Activated CD8-positive, alpha-beta T cell treated with anti-CD3 and anti-CD28 coated beads for 36 hours (primary cell): ENCODE measurements at regions not wholly inside any gene's neighbourhood (a gene's known extent, or its start where the extent isn't known, plus 50 kb on each side); places are given as distances from the start of the nearest gene placed in this dataset.

Experiments
- ATAC-seq: fragments of 200-7000 bp; cut with Tn5 transposase; one replicate; pipeline ENCODE4 v1.10.0; 2021; ENCODE audit warnings: mild to moderate bottlenecking, moderate library complexity
- CTCF ChIA-PET: fragments of 350-600 bp; sonication (Branson Sonifier 250); formaldehyde crosslinking; loops from one replicate; lab custom pipeline; 2021; ENCODE audit warnings: antibody characterized with exemption; lab: Charles Lee
- POLR2A ChIA-PET: fragments of 350-600 bp; sonication (Branson Sonifier 250); formaldehyde crosslinking; loops from one replicate; lab custom pipeline; 2021; ENCODE audit warnings: antibody characterized with exemption; lab: Charles Lee
- DNase-seq: peaks from one replicate; pipeline ENCODE4 v3.0.0-alpha.2; 2020
- H3K27ac Mint-ChIP-seq: one replicate; pipeline ENCODE4 v1.8.0; 2021; ENCODE audit warnings: mild to moderate bottlenecking, mixed read lengths
- H3K27me3 Mint-ChIP-seq: one replicate; pipeline ENCODE4 v1.8.0; 2021; ENCODE audit warnings: mixed read lengths
- H3K36me3 Mint-ChIP-seq: one replicate; pipeline ENCODE4 v1.8.0; 2021; ENCODE audit warnings: low read depth, mixed read lengths
- H3K4me1 Mint-ChIP-seq: one replicate; pipeline ENCODE4 v1.8.0; 2021; ENCODE audit warnings: low read depth, mixed read lengths
- H3K4me3 Mint-ChIP-seq: one replicate; pipeline ENCODE4 v1.8.0; 2021; ENCODE audit warnings: mild to moderate bottlenecking, moderate library complexity, mixed read lengths
- H3K9me3 Mint-ChIP-seq: one replicate; pipeline ENCODE4 v1.8.0; 2021; ENCODE audit warnings: mixed read lengths
- intact Hi-C: fragments of 100-400 bp; cut with micrococcal nuclease; formaldehyde crosslinking; loops from one replicate; pipeline ENCODE4 v1.10.0; 2022
- TF ChIP-seq, protein P1 (sequence below): fragments of 200-600 bp; IDR thresholded peaks from one replicate; pipeline ENCODE4 v1.8.0; 2022; ENCODE audit warnings: antibody characterized with exemption, mild to moderate bottlenecking

DNA sequence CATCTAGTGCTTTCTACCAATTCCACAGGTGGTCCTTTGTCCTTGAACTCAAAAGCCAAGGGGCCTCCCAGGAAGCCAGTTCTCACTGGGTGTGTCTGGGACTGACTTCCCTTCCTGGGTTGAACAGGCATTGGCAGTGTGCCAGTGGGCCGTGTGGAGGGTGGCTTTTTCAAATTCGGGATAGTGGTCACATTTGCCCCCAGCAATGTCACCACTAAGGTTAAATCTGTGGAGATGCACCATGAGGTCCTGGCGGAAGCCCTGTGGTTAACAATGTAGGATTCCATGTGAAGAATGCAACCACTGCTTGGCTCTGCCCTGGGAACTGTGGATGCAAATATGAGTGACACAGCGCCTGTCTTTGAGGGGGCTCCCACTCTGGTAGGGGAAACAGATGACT, 53.2 kb upstream of the MTNR1B start:
- Mint-ChIP-seq H3K9me3 (no peaks in the 10 kb centered on the region), H3K36me3 (no peaks in the 10 kb centered on the region), H3K4me1 (no peaks in the 10 kb centered on the region), H3K27me3 (peaks cover 1% of the 10 kb centered on the region), H3K4me3 (no peak overlapping the region), H3K27ac (no peak overlapping the region)
- TF ChIP-seq, protein P1, sequence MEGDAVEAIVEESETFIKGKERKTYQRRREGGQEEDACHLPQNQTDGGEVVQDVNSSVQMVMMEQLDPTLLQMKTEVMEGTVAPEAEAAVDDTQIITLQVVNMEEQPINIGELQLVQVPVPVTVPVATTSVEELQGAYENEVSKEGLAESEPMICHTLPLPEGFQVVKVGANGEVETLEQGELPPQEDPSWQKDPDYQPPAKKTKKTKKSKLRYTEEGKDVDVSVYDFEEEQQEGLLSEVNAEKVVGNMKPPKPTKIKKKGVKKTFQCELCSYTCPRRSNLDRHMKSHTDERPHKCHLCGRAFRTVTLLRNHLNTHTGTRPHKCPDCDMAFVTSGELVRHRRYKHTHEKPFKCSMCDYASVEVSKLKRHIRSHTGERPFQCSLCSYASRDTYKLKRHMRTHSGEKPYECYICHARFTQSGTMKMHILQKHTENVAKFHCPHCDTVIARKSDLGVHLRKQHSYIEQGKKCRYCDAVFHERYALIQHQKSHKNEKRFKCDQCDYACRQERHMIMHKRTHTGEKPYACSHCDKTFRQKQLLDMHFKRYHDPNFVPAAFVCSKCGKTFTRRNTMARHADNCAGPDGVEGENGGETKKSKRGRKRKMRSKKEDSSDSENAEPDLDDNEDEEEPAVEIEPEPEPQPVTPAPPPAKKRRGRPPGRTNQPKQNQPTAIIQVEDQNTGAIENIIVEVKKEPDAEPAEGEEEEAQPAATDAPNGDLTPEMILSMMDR = no peak
- intact Hi-C loops = no loop called here
- no peak for ATAC-seq
- ChIA-PET POLR2A (no interaction called here), CTCF (no interaction called here)
- DNase-seq = no peak

GRCh38 chr11:92917927-92918326, 51.5 kb upstream of the MTNR1B start:
- intact Hi-C loops = no loop called here
- CTCF ChIA-PET = no interaction called here
- Mint-ChIP-seq H3K36me3 (no peaks in the 10 kb centered on the region), H3K4me3 (no peak overlapping the region), H3K27me3 (peaks cover 5% of the 10 kb centered on the region), H3K27ac (no peak overlapping the region), H3K4me1 (no peaks in the 10 kb centered on the region), H3K9me3 (no peaks in the 10 kb centered on the region)
- no peak for DNase-seq
- POLR2A ChIA-PET = no interaction called here
- TF ChIP-seq, protein P1 = no peak
- no peak for ATAC-seq

GRCh38 chr11:92919048-92919447, 50.4 kb upstream of the MTNR1B start:
- ChIA-PET CTCF (no interaction called here), POLR2A (no interaction called here)
- intact Hi-C loops = no loop called here
- no peaks in the 10 kb centered on the region for H3K4me1 Mint-ChIP-seq
- TF ChIP-seq, protein P1 = no peak
- H3K4me3 Mint-ChIP-seq = no peak overlapping the region
- H3K36me3 Mint-ChIP-seq = no peaks in the 10 kb centered on the region
- H3K27me3 Mint-ChIP-seq = peaks cover 5% of the 10 kb centered on the region
- no peaks in the 10 kb centered on the region for H3K9me3 Mint-ChIP-seq
- H3K27ac Mint-ChIP-seq = no peak overlapping the region
- no peak for ATAC-seq
- no peak for DNase-seq
